H1 (cell line): ENCODE measurements at regions not wholly inside any gene's neighbourhood (a gene's known extent, or its start where the extent isn't known, plus 50 kb on each side); places are given as distances from the start of the nearest gene placed in this dataset.

Source experiments
- CTCF ChIA-PET: fragments of 300-600 bp; sonication (Branson Sonifier 250); formaldehyde crosslinking; loops from one replicate; lab custom pipeline; 2021; ENCODE audit not compliant: partially characterized antibody; lab: Charles Lee
- POLR2A ChIA-PET: fragments of 300-600 bp; sonication (Branson Sonifier 250); formaldehyde crosslinking; loops from one replicate; lab custom pipeline; 2021; ENCODE audit warnings: inconsistent platforms; ENCODE audit not compliant: partially characterized antibody; lab: Charles Lee
- DNase-seq, 2 experiments: peaks; one replicate each; pipeline versions ENCODE4 v3.0.0 to v3.0.0-alpha.2; 2010 to 2022; ENCODE audit warnings: low spot score in 2 of 2, low read depth in 1 of 2, mixed read lengths in 1 of 2
- FAIRE-seq: peaks from 2 replicates; lab custom pipeline; 2011; peaks lifted over from hg19 to GRCh38; lab: Jason Lieb, UNC
- H2AFZ ChIP-seq: 2 replicates; pipeline ENCODE4 v1.8.1; 2012; ENCODE audit warnings: low read length, inconsistent platforms
- H2AK5ac ChIP-seq: 2 replicates; pipeline ENCODE4 v1.6.1; 2013; ENCODE audit warnings: low read depth, low read length
- H2BK120ac ChIP-seq: replicated peaks from 2 replicates; pipeline ENCODE3; 2013; ENCODE audit warnings: low read depth, low read length, inconsistent platforms
- H2BK12ac ChIP-seq: 2 replicates; pipeline ENCODE4 v1.6.1; 2013; ENCODE audit warnings: low read depth, low read length
- H2BK15ac ChIP-seq: 2 replicates; pipeline ENCODE4 v1.6.1; 2013; ENCODE audit warnings: low read length
- H2BK20ac ChIP-seq: 2 replicates; pipeline ENCODE4 v1.6.1; 2013; ENCODE audit warnings: low read length
- H2BK5ac ChIP-seq: 2 replicates; pipeline ENCODE4 v1.6.1; 2013; ENCODE audit warnings: low read depth, low read length
- H3K14ac ChIP-seq: 2 replicates; pipeline ENCODE4 v1.6.1; 2013; ENCODE audit warnings: inconsistent platforms; ENCODE audit not compliant: insufficient read length
- H3K18ac ChIP-seq: 2 replicates; pipeline ENCODE4 v1.6.1; 2013; ENCODE audit warnings: low read length; ENCODE audit errors: extremely low read depth
- H3K23ac ChIP-seq: 2 replicates; pipeline ENCODE4 v1.6.1; 2013; ENCODE audit warnings: inconsistent platforms; ENCODE audit not compliant: insufficient read length
- H3K23me2 ChIP-seq: 2 replicates; pipeline ENCODE4 v1.6.1; 2013; ENCODE audit warnings: low read depth, low read length
- H3K27ac ChIP-seq: 2 replicates; pipeline ENCODE4 v1.6.1; 2011; ENCODE audit warnings: low read depth, low read length, inconsistent platforms
- H3K27me3 ChIP-seq, 4 experiments: replicated peaks in 1 of 4; 1 replicate in 1 of 4; 2 replicates in 3 of 4; pipeline versions ENCODE4 v1.6.1 to v1.8.1; 2011 to 2013; ENCODE audit warnings: low read length in 3 of 4, mild to moderate bottlenecking in 3 of 4, inconsistent platforms in 2 of 4, mixed read lengths in 2 of 4, moderate library complexity in 1 of 4; ENCODE audit not compliant: control insufficient read depth in 3 of 4, insufficient read depth in 3 of 4; ENCODE audit errors: extremely low read depth in 1 of 4
- H3K36me3 ChIP-seq, 4 experiments: 2 replicates each; pipeline versions ENCODE4 v1.6.1 to v1.8.1; 2011 to 2013; ENCODE audit warnings: mild to moderate bottlenecking in 4 of 4, low read length in 3 of 4, moderate library complexity in 2 of 4, control low read depth in 1 of 4, inconsistent platforms in 1 of 4; ENCODE audit not compliant: insufficient read depth in 4 of 4, control insufficient read depth in 2 of 4
- H3K4ac ChIP-seq: replicated peaks from 2 replicates; pipeline ENCODE3; 2013; ENCODE audit warnings: low read length, low read depth, mixed read lengths, inconsistent platforms; ENCODE audit not compliant: insufficient read length
- H3K4me1 ChIP-seq, 4 experiments: replicated peaks in 1 of 4; 1 replicate in 1 of 4; 2 replicates in 3 of 4; pipeline versions ENCODE4 v1.6.1 to v1.8.1; 2011 to 2013; ENCODE audit warnings: low read length in 3 of 4, inconsistent platforms in 2 of 4, mixed read lengths in 1 of 4; ENCODE audit not compliant: insufficient read depth in 4 of 4, control insufficient read depth in 3 of 4
- H3K4me2 ChIP-seq, 2 experiments: 2 replicates each; pipeline versions ENCODE4 v1.6.1 to v1.8.1; 2011 to 2013; ENCODE audit warnings: low read depth in 2 of 2, low read length in 2 of 2, control low read depth in 1 of 2, inconsistent platforms in 1 of 2, mild to moderate bottlenecking in 1 of 2; ENCODE audit not compliant: insufficient read depth in 1 of 2
- H3K4me3 ChIP-seq, 4 experiments: fragments of 200-600, 300-600 bp in 1 of 4; sonication (generic), shearing (Covaris generic), sonication (Bioruptor Twin) in 1 of 4; 2 replicates each; pipeline versions ENCODE4 v1.5.1 to v1.8.1; 2011 to 2016; ENCODE audit warnings: low read length in 4 of 4, low read depth in 3 of 4, control low read depth in 2 of 4, inconsistent platforms in 2 of 4, mild to moderate bottlenecking in 2 of 4, mixed read lengths in 1 of 4, moderate library complexity in 1 of 4; ENCODE audit not compliant: insufficient read depth in 2 of 4; ENCODE audit errors: extremely low read depth in 1 of 4
- H3K56ac ChIP-seq: replicated peaks from 2 replicates; pipeline ENCODE3; 2013; ENCODE audit warnings: low read depth, mild to moderate bottlenecking, mixed read lengths, low read length, inconsistent platforms; ENCODE audit not compliant: insufficient read length
- H3K79me1 ChIP-seq: 2 replicates; pipeline ENCODE4 v1.6.1; 2013; ENCODE audit warnings: low read depth, low read length, control low read depth
- H3K79me2 ChIP-seq, 2 experiments: 2 replicates each; pipeline versions ENCODE4 v1.6.1 to v1.8.1; 2012 to 2013; ENCODE audit warnings: low read length in 2 of 2, mild to moderate bottlenecking in 2 of 2, inconsistent platforms in 1 of 2; ENCODE audit not compliant: insufficient read depth in 2 of 2, control insufficient read depth in 1 of 2
- H3K9ac ChIP-seq, 4 experiments: replicated peaks in 1 of 4; 1 replicate in 1 of 4; 2 replicates in 3 of 4; pipeline versions ENCODE4 v1.6.1 to v1.8.1; 2011 to 2013; ENCODE audit warnings: low read depth in 3 of 4, low read length in 3 of 4, control low read depth in 2 of 4, mild to moderate bottlenecking in 2 of 4, moderate library complexity in 2 of 4, inconsistent platforms in 1 of 4; ENCODE audit errors: extremely low read depth in 1 of 4
- H3K9me3 ChIP-seq, 2 experiments: 2 replicates each; pipeline versions ENCODE4 v1.6.1 to v1.8.1; 2012 to 2013; ENCODE audit warnings: mild to moderate bottlenecking in 2 of 2, moderate library complexity in 2 of 2, control low read depth in 1 of 2, inconsistent platforms in 1 of 2, low read depth in 1 of 2, low read length in 1 of 2, mixed read lengths in 1 of 2; ENCODE audit not compliant: insufficient read depth in 2 of 2
- H4K20me1 ChIP-seq, 2 experiments: replicated peaks in 1 of 2; 2 replicates each; pipeline versions ENCODE3 to v1.8.1; 2011 to 2013; ENCODE audit warnings: inconsistent platforms in 2 of 2, low read length in 2 of 2, mild to moderate bottlenecking in 1 of 2; ENCODE audit not compliant: insufficient read depth in 2 of 2, control insufficient read depth in 1 of 2
- H4K5ac ChIP-seq: 2 replicates; pipeline ENCODE4 v1.6.1; 2013; ENCODE audit warnings: low read length, low read depth, mixed read lengths, inconsistent platforms; ENCODE audit not compliant: insufficient read length
- H4K8ac ChIP-seq: 2 replicates; pipeline ENCODE4 v1.8.0; 2013; ENCODE audit warnings: mild to moderate bottlenecking, moderate library complexity, low read length, inconsistent platforms; ENCODE audit not compliant: insufficient read depth; ENCODE audit errors: extremely low read depth
- H4K91ac ChIP-seq: replicated peaks from 2 replicates; pipeline ENCODE3; 2013; ENCODE audit warnings: low read length, mixed read lengths, inconsistent platforms; ENCODE audit not compliant: insufficient read length
- ATF2 ChIP-seq: IDR thresholded peaks from 2 replicates; pipeline ENCODE4 v1.6.1; 2012; ENCODE audit warnings: low read length, inconsistent platforms
- CHD1 ChIP-seq: IDR thresholded peaks from 2 replicates; pipeline ENCODE4 v1.6.1; 2012; ENCODE audit warnings: low read depth, low read length, improper control_type of control experiment
- KDM4A ChIP-seq: IDR thresholded peaks from one replicate; pipeline ENCODE4 v1.7.1; 2012; ENCODE audit warnings: low read depth, mild to moderate bottlenecking, moderate library complexity, low read length, inconsistent platforms; ENCODE audit not compliant: severe bottlenecking
- KDM5A ChIP-seq: fragments of 200-600 bp; IDR thresholded peaks from 2 replicates; pipeline ENCODE4 v1.7.1; 2012; ENCODE audit warnings: mild to moderate bottlenecking, low read length, inconsistent platforms, mixed read lengths
- POLR2AphosphoS5 ChIP-seq: IDR thresholded peaks from 2 replicates; pipeline ENCODE4 v1.6.1; 2011; ENCODE audit warnings: low read depth, low read length
- POU5F1 ChIP-seq: IDR thresholded peaks from 2 replicates; pipeline ENCODE4 v1.6.1; 2011; ENCODE audit warnings: low read depth, mild to moderate bottlenecking, low read length, moderate library complexity
- WGBS, 2 experiments: shearing (Covaris generic) in 1 of 2; methylation state at CpG; one replicate each; pipeline versions ENCODE4 v1.1.6 to v1.1.7; 2013 to 2015; ENCODE audit warnings: low lambda C conversion rate in 2 of 2, mixed read lengths in 2 of 2, inconsistent platforms in 1 of 2, low coverage in 1 of 2, missing lambda C conversion rate in 1 of 2; ENCODE audit not compliant: insufficient replicate concordance in 2 of 2, insufficient coverage in 1 of 2, insufficient read length in 1 of 2; ENCODE audit errors: extremely low coverage in 1 of 2, missing lambda C conversion rate in 1 of 2; 5-methylcytosine and 5-hydroxymethylcytosine counted together

DNA sequence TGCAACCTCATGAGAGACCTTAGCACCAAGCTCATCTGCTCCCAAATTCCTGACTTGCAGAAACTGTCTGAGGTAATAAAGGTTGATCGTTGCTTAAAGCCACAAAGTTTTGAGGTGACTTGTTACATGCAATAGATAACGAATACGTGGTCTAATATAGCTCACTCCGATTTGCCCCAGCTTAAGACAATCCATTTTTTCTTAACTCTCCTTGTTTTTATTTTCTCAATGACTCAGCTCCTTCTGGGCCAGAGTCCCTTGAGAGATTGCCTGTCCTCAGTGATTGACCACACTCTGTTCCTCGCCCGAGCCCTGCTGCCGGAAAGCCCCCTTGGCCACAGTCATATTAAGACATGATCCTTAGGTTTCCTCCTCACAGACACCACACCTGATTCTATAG lies 63.7 kb upstream of the FANCC start:
- Histone ChIP-seq H4K8ac (no peak overlapping the region), H3K23me2 (no peaks in the 10 kb centered on the region), H3K56ac (no peak overlapping the region), H3K4ac (no peak overlapping the region), H3K36me3 (no peaks in the 10 kb centered on the region), H4K91ac (no peak overlapping the region), H3K4me1 (no peaks in the 10 kb centered on the region; a peak in 1 of 7 replicates), H4K5ac (no peak overlapping the region), H3K9me3 (no peaks in the 10 kb centered on the region), H2BK15ac (no peak overlapping the region), H2AFZ (no peak overlapping the region), H3K9ac (no peak overlapping the region), H2BK12ac (peak overlapping the region; percentile 32; the same call in 1 of the 2 replicates), H3K4me2 (no peak overlapping the region), H3K79me1 (no peaks in the 10 kb centered on the region), H4K20me1 (no peaks in the 10 kb centered on the region), H3K79me2 (no peaks in the 10 kb centered on the region), H3K4me3 (no peak overlapping the region), H2AK5ac (no peak overlapping the region), H3K23ac (no peak overlapping the region), H3K27me3 (no peaks in the 10 kb centered on the region), H2BK5ac (no peak overlapping the region), H2BK20ac (no peak overlapping the region), H3K27ac (no peak overlapping the region), H3K18ac (no peak overlapping the region), H3K14ac (no peak overlapping the region), H2BK120ac (no peak overlapping the region)
- ChIA-PET CTCF (interaction anchor here (1.0 to 2.2 kb wide), 4 partner anchors 45 to 120 kb away, joined by 3 to 10 read pairs (median 4); no protein-coding TSS in a partner anchor), POLR2A (interaction anchor here (0.6 to 1.0 kb wide), 2 partner anchors 10 to 434 kb away, joined by 3 read pairs; no protein-coding TSS in a partner anchor)
- DNase-seq (peak in 1 of 2 experiments; percentile 22), FAIRE-seq (no peak)
- 84% methylated on average over 7 of the region's 7 CpGs; no CpG with 5 or more reads in 1 of the 2 experiments for WGBS, 2 experiments
- no peak for TF ChIP-seq POLR2AphosphoS5
- TF ChIP-seq KDM4A, result no peak
- TF ChIP-seq ATF2, result no peak
- 0 out of 2 replicates have a peak, but pooled peaks have one; percentile 2 for TF ChIP-seq POU5F1
- no peak for TF ChIP-seq CHD1
- TF ChIP-seq KDM5A, result no peak
